Natural killer cell (primary cell): ENCODE measurements at regions not wholly inside any gene's neighbourhood (a gene's known extent, or its start where the extent isn't known, plus 50 kb on each side); places are given as distances from the start of the nearest gene placed in this dataset.

Experiments used
- ATAC-seq, 3 donors: fragments of 150-1000 bp in 2 of 3; fragments of 200-7000 bp in 1 of 3; cut with Tn5 transposase; 1 replicate in 1 of 3; 2 replicates in 2 of 3; pipeline ENCODE4 v1.10.0; 2021; ENCODE audit warnings: mild to moderate bottlenecking in 2 of 3, moderate library complexity in 2 of 3
- DNase-seq, 2 donors: peaks; one replicate each; pipeline versions ENCODE4 v3.0.0 to v3.0.0-alpha.2; 2013 to 2021; ENCODE audit warnings: mixed read lengths in 1 of 2
- H3K27ac ChIP-seq: one replicate; pipeline ENCODE4 v1.5.1; 2013; ENCODE audit warnings: mild to moderate bottlenecking, low read length
- H3K27me3 ChIP-seq: one replicate; pipeline ENCODE4 v1.6.1; 2013; ENCODE audit warnings: low read length; ENCODE audit not compliant: control insufficient read depth, insufficient read depth
- H3K36me3 ChIP-seq: one replicate; pipeline ENCODE4 v1.6.1; 2013; ENCODE audit warnings: low read length; ENCODE audit not compliant: control insufficient read depth, insufficient read depth
- H3K4me1 ChIP-seq: one replicate; pipeline ENCODE4 v1.6.1; 2013; ENCODE audit warnings: low read length; ENCODE audit not compliant: control insufficient read depth, insufficient read depth
- H3K4me3 ChIP-seq: one replicate; pipeline ENCODE4 v1.5.1; 2013; ENCODE audit warnings: low read length
- H3K9me3 ChIP-seq: one replicate; pipeline ENCODE4 v1.6.1; 2013; ENCODE audit warnings: low read length; ENCODE audit not compliant: control insufficient read depth, insufficient read depth
- H3K27ac Mint-ChIP-seq, 2 donors: one replicate each; pipeline ENCODE4 v1.8.0; 2022; ENCODE audit warnings: mild to moderate bottlenecking in 2 of 2, mixed read lengths in 2 of 2, moderate library complexity in 1 of 2
- H3K27me3 Mint-ChIP-seq, 2 donors: one replicate each; pipeline ENCODE4 v1.8.0; 2022; ENCODE audit warnings: low read depth in 2 of 2, mixed read lengths in 2 of 2
- H3K36me3 Mint-ChIP-seq: one replicate; pipeline ENCODE4 v1.8.0; 2022; ENCODE audit warnings: mixed read lengths
- H3K4me1 Mint-ChIP-seq, 2 donors: one replicate each; pipeline ENCODE4 v1.8.0; 2022; ENCODE audit warnings: mixed read lengths in 2 of 2
- H3K4me3 Mint-ChIP-seq: one replicate; pipeline ENCODE4 v1.8.0; 2022; ENCODE audit warnings: mild to moderate bottlenecking, moderate library complexity, mixed read lengths
- H3K9me3 Mint-ChIP-seq, 2 donors: one replicate each; pipeline ENCODE4 v1.8.0; 2022; ENCODE audit warnings: mixed read lengths in 2 of 2
- WGBS: methylation state at CpG from one replicate; pipeline ENCODE4 v1.1.7; 2013; ENCODE audit warnings: missing lambda C conversion rate; ENCODE audit not compliant: insufficient coverage; 5-methylcytosine and 5-hydroxymethylcytosine counted together
- intact Hi-C: fragments of 100-400 bp; cut with micrococcal nuclease; formaldehyde crosslinking; loops from one replicate; pipeline ENCODE4 v1.14.2; 2022
- TF ChIP-seq, protein P1 (sequence below): fragments of 200-600 bp; IDR thresholded peaks from one replicate; pipeline ENCODE4 v1.8.0; 2022; ENCODE audit warnings: antibody characterized with exemption

DNA sequence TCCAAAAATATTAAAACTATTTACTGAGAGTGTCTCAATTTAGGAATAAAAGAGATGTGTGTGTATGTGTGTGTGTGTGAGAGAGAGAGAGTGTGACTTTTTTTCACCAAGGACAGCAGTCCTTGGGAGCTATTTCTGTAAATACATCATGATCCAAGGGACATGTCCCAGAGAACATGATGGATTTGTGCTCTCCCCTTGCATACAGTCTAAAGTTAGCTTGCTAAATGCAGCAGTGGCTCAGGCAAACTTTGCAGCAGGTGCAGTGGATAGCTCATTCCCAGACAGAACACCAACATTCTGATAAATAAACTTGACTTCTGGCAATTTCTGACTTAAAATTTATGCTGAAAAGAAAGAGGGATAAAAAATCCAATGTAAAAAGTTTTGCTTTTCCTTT, 55.4 kb upstream of the SGCD start:
- no peak for DNase-seq
- no peak overlapping the region for H3K4me3 Mint-ChIP-seq

DNA sequence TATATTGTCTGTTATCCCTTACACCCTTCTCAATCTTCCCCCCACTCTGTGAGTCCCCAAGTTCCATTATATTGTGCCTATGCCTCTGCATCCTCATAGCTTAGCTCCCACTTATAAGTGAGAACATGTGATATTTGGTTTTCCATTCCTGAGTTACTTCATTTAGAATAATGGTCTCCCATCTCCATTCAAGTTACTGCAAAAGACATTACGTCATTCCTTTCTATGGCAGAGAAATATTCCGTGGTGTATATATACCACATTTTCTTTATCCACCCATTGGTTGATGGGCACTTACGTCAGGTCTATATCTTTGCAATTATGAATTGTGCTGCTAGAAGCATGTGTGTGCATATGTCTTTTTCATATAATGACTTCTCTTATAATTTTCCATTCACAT, 54.8 kb upstream of the SGCD start:
- no peaks in the 10 kb centered on the region for H3K36me3 Mint-ChIP-seq
- ATAC-seq (no peak), DNase-seq (no peak)
- no peaks in the 10 kb centered on the region for H3K4me1 Mint-ChIP-seq
- H3K4me3 ChIP-seq, result no peak overlapping the region
- no peak overlapping the region for H3K27ac ChIP-seq
- H3K27ac Mint-ChIP-seq, result no peak overlapping the region
- no peaks in the 10 kb centered on the region for H3K27me3 ChIP-seq
- no peak overlapping the region for H3K4me3 Mint-ChIP-seq
- H3K36me3 ChIP-seq, result no peaks in the 10 kb centered on the region
- TF ChIP-seq, protein P1, sequence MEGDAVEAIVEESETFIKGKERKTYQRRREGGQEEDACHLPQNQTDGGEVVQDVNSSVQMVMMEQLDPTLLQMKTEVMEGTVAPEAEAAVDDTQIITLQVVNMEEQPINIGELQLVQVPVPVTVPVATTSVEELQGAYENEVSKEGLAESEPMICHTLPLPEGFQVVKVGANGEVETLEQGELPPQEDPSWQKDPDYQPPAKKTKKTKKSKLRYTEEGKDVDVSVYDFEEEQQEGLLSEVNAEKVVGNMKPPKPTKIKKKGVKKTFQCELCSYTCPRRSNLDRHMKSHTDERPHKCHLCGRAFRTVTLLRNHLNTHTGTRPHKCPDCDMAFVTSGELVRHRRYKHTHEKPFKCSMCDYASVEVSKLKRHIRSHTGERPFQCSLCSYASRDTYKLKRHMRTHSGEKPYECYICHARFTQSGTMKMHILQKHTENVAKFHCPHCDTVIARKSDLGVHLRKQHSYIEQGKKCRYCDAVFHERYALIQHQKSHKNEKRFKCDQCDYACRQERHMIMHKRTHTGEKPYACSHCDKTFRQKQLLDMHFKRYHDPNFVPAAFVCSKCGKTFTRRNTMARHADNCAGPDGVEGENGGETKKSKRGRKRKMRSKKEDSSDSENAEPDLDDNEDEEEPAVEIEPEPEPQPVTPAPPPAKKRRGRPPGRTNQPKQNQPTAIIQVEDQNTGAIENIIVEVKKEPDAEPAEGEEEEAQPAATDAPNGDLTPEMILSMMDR, result no peak
- no peaks in the 10 kb centered on the region for H3K4me1 ChIP-seq
- intact Hi-C loops, result no loop called here
- H3K27me3 Mint-ChIP-seq, result no peaks in the 10 kb centered on the region
- 91% methylated on average over 1 of the region's 3 CpGs for WGBS
- peaks cover 3 to 4% of the 10 kb centered on the region in 2 donors for H3K9me3 Mint-ChIP-seq
- H3K9me3 ChIP-seq, result no peaks in the 10 kb centered on the region

More for the DNA sequence above, 55.4 kb upstream of the SGCD start:
- TF ChIP-seq, protein P1, result no peak
- H3K4me1 Mint-ChIP-seq, result no peaks in the 10 kb centered on the region
- H3K36me3 Mint-ChIP-seq, result no peaks in the 10 kb centered on the region
- H3K9me3 Mint-ChIP-seq, result peaks cover 3 to 4% of the 10 kb centered on the region in 2 donors
- Histone ChIP-seq H3K9me3 (no peaks in the 10 kb centered on the region), H3K4me1 (no peaks in the 10 kb centered on the region), H3K36me3 (no peaks in the 10 kb centered on the region), H3K4me3 (no peak overlapping the region), H3K27ac (no peak overlapping the region), H3K27me3 (no peaks in the 10 kb centered on the region)
- H3K27me3 Mint-ChIP-seq, result no peaks in the 10 kb centered on the region
- no peak overlapping the region for H3K27ac Mint-ChIP-seq
- ATAC-seq, result no peak
- intact Hi-C loops, result no loop called here

DNA sequence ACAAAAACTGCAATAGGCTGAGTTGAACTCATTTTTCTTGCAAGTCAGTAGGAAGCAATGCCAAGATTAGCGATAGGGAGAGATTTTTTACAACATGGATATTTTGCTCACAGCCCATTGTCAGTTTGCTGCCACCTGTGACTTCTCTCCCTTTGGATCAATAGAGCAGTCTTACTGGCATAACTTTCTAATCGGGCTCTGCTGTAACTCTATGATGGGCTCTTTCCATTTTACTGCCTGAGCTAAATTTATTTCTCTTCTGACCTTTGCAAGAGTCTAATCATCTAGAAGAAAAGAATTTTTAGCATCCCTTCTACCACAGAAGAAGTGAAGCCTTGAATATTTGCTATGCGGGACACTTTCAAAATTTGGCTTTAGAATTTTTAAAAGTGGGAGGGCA, 53.6 kb upstream of the SGCD start:
- H3K36me3 Mint-ChIP-seq, result no peaks in the 10 kb centered on the region
- H3K27me3 Mint-ChIP-seq, result no peaks in the 10 kb centered on the region
- H3K4me1 Mint-ChIP-seq, result no peaks in the 10 kb centered on the region
- DNase-seq (no peak), ATAC-seq (no peak)
- H3K27ac ChIP-seq, result no peak overlapping the region
- H3K4me3 Mint-ChIP-seq, result no peak overlapping the region
- 76% methylated on average over 3 of the region's 3 CpGs for WGBS
- TF ChIP-seq, protein P1, result no peak
- no peaks in the 10 kb centered on the region for H3K9me3 ChIP-seq
- H3K9me3 Mint-ChIP-seq, result peaks cover 3 to 4% of the 10 kb centered on the region in 2 donors
- H3K4me3 ChIP-seq, result no peak overlapping the region
- no peaks in the 10 kb centered on the region for H3K27me3 ChIP-seq
- H3K4me1 ChIP-seq, result no peaks in the 10 kb centered on the region
- H3K27ac Mint-ChIP-seq, result no peak overlapping the region
- no peaks in the 10 kb centered on the region for H3K36me3 ChIP-seq
- intact Hi-C loops, result no loop called here

DNA sequence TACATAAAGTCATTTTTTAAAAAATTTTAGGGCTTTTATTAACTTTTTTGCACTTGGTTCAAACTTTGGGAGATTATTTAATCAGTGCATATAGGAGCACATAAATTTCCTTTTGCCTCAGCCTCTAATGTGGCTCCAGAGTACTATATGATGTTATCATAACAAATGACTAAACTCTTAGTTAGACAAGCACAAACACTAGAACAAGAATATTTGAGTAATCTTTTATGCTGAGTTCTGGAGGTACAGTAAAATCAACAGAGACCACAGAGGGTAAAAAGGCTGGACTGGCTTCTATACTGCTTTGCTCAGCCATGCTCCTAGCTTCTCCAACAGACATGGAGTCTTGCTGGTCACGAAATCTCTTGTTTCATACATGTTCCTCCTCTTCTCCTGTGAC, 52.5 kb upstream of the SGCD start:
- no peaks in the 10 kb centered on the region for H3K27me3 ChIP-seq
- H3K4me3 ChIP-seq, result no peak overlapping the region
- no peaks in the 10 kb centered on the region for H3K9me3 ChIP-seq
- 25% methylated on average over 1 of the region's 1 CpG for WGBS
- intact Hi-C loops, result no loop called here
- no peaks in the 10 kb centered on the region for H3K27me3 Mint-ChIP-seq
- H3K9me3 Mint-ChIP-seq, result peaks cover 3 to 4% of the 10 kb centered on the region in 2 donors
- no peak for ATAC-seq
- H3K4me1 ChIP-seq, result no peaks in the 10 kb centered on the region
- H3K27ac Mint-ChIP-seq, result no peak overlapping the region
- H3K27ac ChIP-seq, result no peak overlapping the region
- TF ChIP-seq, protein P1, result no peak
- DNase-seq, result no peak
- no peaks in the 10 kb centered on the region for H3K36me3 Mint-ChIP-seq
- H3K4me3 Mint-ChIP-seq, result no peak overlapping the region
- no peaks in the 10 kb centered on the region for H3K36me3 ChIP-seq
- H3K4me1 Mint-ChIP-seq, result no peaks in the 10 kb centered on the region
